Heart right ventricle (tissue), 16 donors: ENCODE measurements at regions not wholly inside any gene's neighbourhood (a gene's known extent, or its start where the extent isn't known, plus 50 kb on each side); places are given as distances from the start of the nearest gene placed in this dataset.

Experiments
- ATAC-seq, 8 donors: fragments of 200-7000 bp; cut with Tn5 transposase; one replicate each; pipeline ENCODE4 v1.9.1; 2020; ENCODE audit warnings: mild to moderate bottlenecking in 8 of 8, moderate library complexity in 8 of 8, moderate number of reproducible peaks in 1 of 8
- DNase-seq, 2 donors: peaks; one replicate each; pipeline ENCODE4 v3.0.0-alpha.2; 2020
- H3K27ac ChIP-seq, 10 donors: fragments of 200-600 bp; sonication (generic) in 2 of 10; one replicate each; pipeline versions ENCODE4 v1.5.0 to v1.8.0; 2020 to 2022; ENCODE audit warnings: mild to moderate bottlenecking in 3 of 10
- H3K27me3 ChIP-seq, 7 donors: fragments of 200-600 bp; one replicate each; pipeline ENCODE4 v1.8.0; 2021 to 2022; ENCODE audit warnings: mild to moderate bottlenecking in 2 of 7
- H3K36me3 ChIP-seq, 9 donors: fragments of 200-600 bp; sonication (generic) in 1 of 9; one replicate each; pipeline versions ENCODE4 v1.5.0 to v1.8.0; 2020 to 2022; ENCODE audit warnings: mild to moderate bottlenecking in 2 of 9
- H3K4me1 ChIP-seq, 9 donors: fragments of 200-600 bp; sonication (generic) in 1 of 9; one replicate each; pipeline versions ENCODE4 v1.5.0 to v1.8.0; 2020 to 2022; ENCODE audit warnings: mild to moderate bottlenecking in 4 of 9
- H3K4me3 ChIP-seq, 10 donors: fragments of 200-600 bp; sonication (generic) in 2 of 10; one replicate each; pipeline versions ENCODE4 v1.5.0 to v1.8.0; 2020 to 2022; ENCODE audit warnings: mild to moderate bottlenecking in 7 of 10, moderate library complexity in 2 of 10
- H3K9me3 ChIP-seq, 11 donors: fragments of 200-600 bp in 10 of 11; sonication (generic) in 2 of 11; one replicate each; pipeline versions ENCODE4 v1.5.0 to v1.8.0; 2013 to 2022; ENCODE audit warnings: mild to moderate bottlenecking in 2 of 11, control low read depth in 1 of 11, moderate library complexity in 1 of 11
- CTCF ChIP-seq, 9 donors: fragments of 200-600 bp; sonication (generic) in 2 of 9; IDR thresholded peaks; one replicate each; pipeline versions ENCODE4 v1.5.0 to v1.8.0; 2021 to 2022; ENCODE audit warnings: antibody characterized with exemption in 9 of 9, mild to moderate bottlenecking in 5 of 9, moderate library complexity in 1 of 9
- WGBS, 2 donors: extraction: QIAGEN DNeasy Blood & Tissue Kit; methylation state at CpG; one replicate each; pipeline ENCODE4 v1.1.7; 2013; ENCODE audit warnings: inconsistent platforms in 1 of 2; 5-methylcytosine and 5-hydroxymethylcytosine counted together
- intact Hi-C, 10 donors: fragments of 100-400 bp; cut with DNase I; formaldehyde crosslinking; loops; one replicate each; pipeline versions ENCODE4 v1.11.1 to v1.14.2; 2022
- donor health status: Arrhythmogenic right ventricular cardiomyopathy.
- donor health status: ischemic (EF 13 %, LVEDD 7.1; RV severe dilation, severe dysfunction).
- donor health status: healthy with polysubstance abuse.
- donor health status: DM: no; HTN: yes; CAD: no.
- donor health status: DM: no; HTN: no; CAD: no.
- donor health status: ischemic (EF 25% LVEDD 6.9; RV normal size, moderate dysfunction).
- donor health status: ischemic (EF 25% LVEDD 5.7; RV mildly dilated, moderate dysfunction).
- donor health status: healthy.
- donor health status: DM: yes; HTN: yes; CAD: no.
- donor health status: Ischemic cardiomyopathy.
- donor health status: ischemic (EF 35%, LVEDD 5.7; RV mildly dilated, moderate dysfunction).
- donor health status: nonischemic (EF 11% LVEDD 7.7; RV severe dilation, severe dysfunction).
- donor health status: DM: yes; HTN: yes; CAD: no.
- donor health status: PGD.
- donor health status: ischemic (EF 29% LVEDD 5.4; RV normal size, mild dysfunction).
- donor health status: nonischemic (EF 23%, LVEDD 6.1; RV moderate dilation, normal function).

- no peak overlapping the region for H3K4me3 ChIP-seq
- H3K36me3 ChIP-seq, result no peaks in the 10 kb centered on the region
- no peaks in the 10 kb centered on the region for H3K4me1 ChIP-seq
- no peaks in the 10 kb centered on the region for H3K9me3 ChIP-seq
- ATAC-seq (peak in 1 of 8 donors; percentile 45), DNase-seq (peak; percentile 11 to 24)
- no peak overlapping the region for H3K27ac ChIP-seq
- TF ChIP-seq CTCF (IDR thresholded peaks at IDR 0.05), result no peak
- 22 to 24% methylated on average over 24 of the region's 24 CpGs for WGBS, 2 donors
- intact Hi-C loops, result no loop called here
- peaks cover 0 to 69% (median 48%) of the 10 kb centered on the region in 7 donors for H3K27me3 ChIP-seq
Observed at GRCh38 chr1:37255136-37255795, 219.1 kb upstream of the ZC3H12A start.

- no peaks in the 10 kb centered on the region for H3K9me3 ChIP-seq
- peaks cover 0 to 75% (median 48%) of the 10 kb centered on the region in 7 donors for H3K27me3 ChIP-seq
- no peak for DNase-seq
- H3K4me1 ChIP-seq, result no peaks in the 10 kb centered on the region
- no peak for ATAC-seq
- H3K4me3 ChIP-seq, result no peak overlapping the region
- 16 to 28% methylated on average over 5 of the region's 5 CpGs for WGBS, 2 donors
- TF ChIP-seq CTCF (IDR thresholded peaks at IDR 0.05), result no peak
- intact Hi-C loops, result no loop called here
- no peak overlapping the region for H3K27ac ChIP-seq
- H3K36me3 ChIP-seq, result no peaks in the 10 kb centered on the region
Observed at GRCh38 chr1:37255868-37256267, 218.5 kb upstream of the ZC3H12A start.

GRCh38 chr1:37257646-37258045 lies 216.7 kb upstream of the ZC3H12A start:
- no peak overlapping the region for H3K4me3 ChIP-seq
- no peak for DNase-seq
- TF ChIP-seq CTCF (IDR thresholded peaks at IDR 0.05), result no peak
- H3K4me1 ChIP-seq, result no peaks in the 10 kb centered on the region
- intact Hi-C loops, result no loop called here
- ATAC-seq, result no peak
- H3K27me3 ChIP-seq, result peaks cover 0 to 86% (median 55%) of the 10 kb centered on the region in 7 donors
- H3K36me3 ChIP-seq, result no peaks in the 10 kb centered on the region
- H3K27ac ChIP-seq, result no peak overlapping the region
- no peaks in the 10 kb centered on the region for H3K9me3 ChIP-seq

- no peak for ATAC-seq
Observed at GRCh38 chr1:37258068-37258467, 216.3 kb upstream of the ZC3H12A start.

More at GRCh38 chr1:37258068-37258467, 216.3 kb upstream of the ZC3H12A start:
- Histone ChIP-seq H3K27me3 (peaks cover 0 to 87% (median 55%) of the 10 kb centered on the region in 7 donors), H3K4me3 (peak overlapping the region in 1 of 10 donors; percentile 1), H3K27ac (no peak overlapping the region), H3K9me3 (no peaks in the 10 kb centered on the region), H3K36me3 (no peaks in the 10 kb centered on the region), H3K4me1 (no peaks in the 10 kb centered on the region)
- TF ChIP-seq CTCF (IDR thresholded peaks at IDR 0.05), result no peak
- 28 to 32% methylated on average over 6 of the region's 6 CpGs for WGBS, 2 donors
- no peak for DNase-seq
- intact Hi-C loops, result no loop called here
